Mesendoderm (in vitro differentiated cells): ENCODE measurements at regions not wholly inside any gene's neighbourhood (a gene's known extent, or its start where the extent isn't known, plus 50 kb on each side); places are given as distances from the start of the nearest gene placed in this dataset.

Experiments used
- DNase-seq: peaks from one replicate; pipeline ENCODE4 v3.0.0; 2013
- H2AK5ac ChIP-seq: 2 replicates; pipeline ENCODE4 v1.6.1; 2013; ENCODE audit warnings: low read length, inconsistent platforms
- H2BK120ac ChIP-seq: 2 replicates; pipeline ENCODE4 v1.6.1; 2013; ENCODE audit warnings: low read depth, mild to moderate bottlenecking, low read length, moderate library complexity, mixed read lengths
- H2BK15ac ChIP-seq: replicated peaks from 2 replicates; pipeline ENCODE4 v1.6.1; 2013; ENCODE audit warnings: low read depth, mild to moderate bottlenecking, moderate library complexity
- H2BK5ac ChIP-seq: 2 replicates; pipeline ENCODE4 v1.6.1; 2013; ENCODE audit warnings: low read length, inconsistent platforms
- H3K18ac ChIP-seq: 2 replicates; pipeline ENCODE4 v1.6.1; 2013; ENCODE audit warnings: mild to moderate bottlenecking, low read length, mixed read lengths
- H3K23ac ChIP-seq: one replicate; pipeline ENCODE4 v1.6.1; 2013; ENCODE audit warnings: low read length
- H3K27ac ChIP-seq: 2 replicates; pipeline ENCODE4 v1.5.1; 2013; ENCODE audit warnings: low read depth, mild to moderate bottlenecking, inconsistent platforms, low read length, moderate library complexity
- H3K27me3 ChIP-seq: 2 replicates; pipeline ENCODE4 v1.6.1; 2013; ENCODE audit warnings: low read length, control low read depth, mild to moderate bottlenecking, inconsistent platforms; ENCODE audit not compliant: insufficient read depth, poor library complexity
- H3K36me3 ChIP-seq: 2 replicates; pipeline ENCODE4 v1.6.1; 2013; ENCODE audit warnings: low read length, inconsistent platforms; ENCODE audit not compliant: control insufficient read depth, insufficient read depth
- H3K4ac ChIP-seq: one replicate; pipeline ENCODE4 v1.6.1; 2013; ENCODE audit warnings: low read depth, mild to moderate bottlenecking, low read length, moderate library complexity
- H3K4me1 ChIP-seq: 2 replicates; pipeline ENCODE4 v1.6.1; 2013; ENCODE audit warnings: low read depth, low read length, inconsistent platforms; ENCODE audit not compliant: control insufficient read depth
- H3K4me2 ChIP-seq: 2 replicates; pipeline ENCODE4 v1.6.1; 2013; ENCODE audit warnings: low read length
- H3K4me3 ChIP-seq: 2 replicates; pipeline ENCODE4 v1.5.1; 2013; ENCODE audit warnings: mild to moderate bottlenecking, low read length
- H3K56ac ChIP-seq: one replicate; pipeline ENCODE4 v1.6.1; 2013; ENCODE audit warnings: low read length
- H3K79me1 ChIP-seq: 2 replicates; pipeline ENCODE4 v1.6.1; 2013; ENCODE audit warnings: low read length, inconsistent platforms
- H3K79me2 ChIP-seq: 2 replicates; pipeline ENCODE4 v1.6.1; 2013; ENCODE audit warnings: mild to moderate bottlenecking, low read length; ENCODE audit not compliant: control insufficient read depth, insufficient read depth
- H3K9ac ChIP-seq: 2 replicates; pipeline ENCODE4 v1.6.1; 2013; ENCODE audit warnings: low read length, inconsistent platforms
- H4K5ac ChIP-seq: one replicate; pipeline ENCODE4 v1.6.1; 2013; ENCODE audit warnings: low read length
- H4K8ac ChIP-seq: one replicate; pipeline ENCODE4 v1.6.1; 2013; ENCODE audit warnings: low read depth, mild to moderate bottlenecking, control low read depth, low read length, moderate library complexity
- WGBS: extraction: QIAGEN DNeasy Blood & Tissue Kit; methylation state at CpG from one replicate; pipeline ENCODE4 v1.1.7; 2013; ENCODE audit warnings: low lambda C conversion rate, missing lambda C conversion rate; ENCODE audit not compliant: insufficient coverage; ENCODE audit errors: extremely low coverage; 5-methylcytosine and 5-hydroxymethylcytosine counted together

- no peak overlapping the region for H4K5ac ChIP-seq
- no peak overlapping the region for H3K4me2 ChIP-seq
- H3K4ac ChIP-seq: no peak overlapping the region
- H3K18ac ChIP-seq: no peak overlapping the region
- no peaks in the 10 kb centered on the region for H3K27me3 ChIP-seq
- H3K23ac ChIP-seq: no peak overlapping the region
- H2BK120ac ChIP-seq: no peak overlapping the region
- H3K27ac ChIP-seq: no peak overlapping the region
- no peak overlapping the region for H2AK5ac ChIP-seq
- no peak overlapping the region for H2BK15ac ChIP-seq
- H4K8ac ChIP-seq: no peak overlapping the region
- no CpG with 5 or more reads among the region's 6 CpGs for WGBS
- no peaks in the 10 kb centered on the region for H3K4me1 ChIP-seq
- H2BK5ac ChIP-seq: no peak overlapping the region
- H3K36me3 ChIP-seq: no peaks in the 10 kb centered on the region
- DNase-seq: no peak
- no peak overlapping the region for H3K56ac ChIP-seq
- H3K79me1 ChIP-seq: no peaks in the 10 kb centered on the region
- H3K9ac ChIP-seq: no peak overlapping the region
- no peaks in the 10 kb centered on the region for H3K79me2 ChIP-seq
- no peak overlapping the region for H3K4me3 ChIP-seq
Observed at GRCh38 chr3:181622365-181622764, 89.4 kb upstream of the SOX2 start.

GRCh38 chr3:181619897-181620296 lies 91.8 kb upstream of the SOX2 start:
- WGBS: no CpG with 5 or more reads among the region's 1 CpG
- Histone ChIP-seq H3K23ac (no peak overlapping the region), H3K27me3 (no peaks in the 10 kb centered on the region), H3K27ac (no peak overlapping the region), H3K9ac (no peak overlapping the region), H3K4ac (no peak overlapping the region), H2BK5ac (no peak overlapping the region), H2BK120ac (no peak overlapping the region), H3K4me2 (no peak overlapping the region), H3K4me3 (no peak overlapping the region), H4K5ac (no peak overlapping the region), H3K56ac (no peak overlapping the region), H3K79me2 (no peaks in the 10 kb centered on the region), H2BK15ac (no peak overlapping the region), H3K4me1 (no peaks in the 10 kb centered on the region), H4K8ac (no peak overlapping the region), H3K36me3 (no peaks in the 10 kb centered on the region), H3K18ac (no peak overlapping the region), H3K79me1 (no peaks in the 10 kb centered on the region), H2AK5ac (no peak overlapping the region)
- DNase-seq: no peak

GRCh38 chr3:181618260-181618659 lies 93.5 kb upstream of the SOX2 start:
- H4K5ac ChIP-seq: no peak overlapping the region
- no peaks in the 10 kb centered on the region for H3K79me1 ChIP-seq
- no CpG with 5 or more reads among the region's 1 CpG for WGBS
- H3K4ac ChIP-seq: no peak overlapping the region
- no peaks in the 10 kb centered on the region for H3K36me3 ChIP-seq
- H3K4me1 ChIP-seq: no peaks in the 10 kb centered on the region
- no peak overlapping the region for H3K4me3 ChIP-seq
- no peak overlapping the region for H2BK5ac ChIP-seq
- no peak overlapping the region for H2BK15ac ChIP-seq
- H3K23ac ChIP-seq: no peak overlapping the region
- H3K27ac ChIP-seq: no peak overlapping the region
- no peak overlapping the region for H2BK120ac ChIP-seq
- no peak overlapping the region for H3K9ac ChIP-seq
- no peak for DNase-seq
- no peaks in the 10 kb centered on the region for H3K27me3 ChIP-seq
- H3K79me2 ChIP-seq: no peaks in the 10 kb centered on the region
- no peak overlapping the region for H2AK5ac ChIP-seq
- no peak overlapping the region for H3K56ac ChIP-seq
- no peak overlapping the region for H4K8ac ChIP-seq
- H3K18ac ChIP-seq: no peak overlapping the region
- no peak overlapping the region for H3K4me2 ChIP-seq

- Histone ChIP-seq H2BK15ac (no peak overlapping the region), H3K27ac (no peak overlapping the region), H3K4ac (no peak overlapping the region), H3K27me3 (no peaks in the 10 kb centered on the region), H3K4me1 (no peaks in the 10 kb centered on the region), H3K9ac (no peak overlapping the region), H3K36me3 (no peaks in the 10 kb centered on the region), H3K23ac (no peak overlapping the region), H3K4me2 (no peak overlapping the region), H3K18ac (no peak overlapping the region), H3K56ac (no peak overlapping the region), H3K4me3 (no peak overlapping the region), H3K79me1 (no peaks in the 10 kb centered on the region), H2BK120ac (no peak overlapping the region), H3K79me2 (no peaks in the 10 kb centered on the region), H2AK5ac (no peak overlapping the region), H2BK5ac (no peak overlapping the region), H4K5ac (no peak overlapping the region), H4K8ac (no peak overlapping the region)
- no CpG with 5 or more reads among the region's 2 CpGs for WGBS
- no peak for DNase-seq
Observed at GRCh38 chr3:181616088-181617070, 95.3 kb upstream of the SOX2 start.

GRCh38 chr3:181615666-181616065 lies 96.1 kb upstream of the SOX2 start:
- Histone ChIP-seq H3K4me3 (no peak overlapping the region), H4K5ac (no peak overlapping the region), H3K23ac (no peak overlapping the region), H3K79me1 (no peaks in the 10 kb centered on the region), H3K27ac (no peak overlapping the region), H2AK5ac (no peak overlapping the region), H3K56ac (no peak overlapping the region), H3K4me1 (no peaks in the 10 kb centered on the region), H3K4ac (no peak overlapping the region), H3K18ac (no peak overlapping the region), H2BK5ac (no peak overlapping the region), H3K4me2 (no peak overlapping the region), H3K9ac (no peak overlapping the region), H3K27me3 (no peaks in the 10 kb centered on the region), H4K8ac (no peak overlapping the region), H3K79me2 (no peaks in the 10 kb centered on the region), H2BK15ac (no peak overlapping the region), H3K36me3 (no peaks in the 10 kb centered on the region), H2BK120ac (no peak overlapping the region)
- DNase-seq: no peak

GRCh38 chr3:181614878-181615277 lies 96.8 kb upstream of the SOX2 start:
- Histone ChIP-seq H3K56ac (no peak overlapping the region), H4K5ac (no peak overlapping the region), H3K36me3 (no peaks in the 10 kb centered on the region), H4K8ac (no peak overlapping the region), H3K4ac (no peak overlapping the region), H2BK5ac (no peak overlapping the region), H3K23ac (no peak overlapping the region), H3K4me1 (no peaks in the 10 kb centered on the region), H2AK5ac (no peak overlapping the region), H3K18ac (no peak overlapping the region), H3K79me2 (no peaks in the 10 kb centered on the region), H3K9ac (no peak overlapping the region), H3K79me1 (no peaks in the 10 kb centered on the region), H3K27me3 (no peaks in the 10 kb centered on the region), H3K4me3 (no peak overlapping the region), H2BK15ac (no peak overlapping the region), H3K27ac (no peak overlapping the region), H3K4me2 (no peak overlapping the region), H2BK120ac (no peak overlapping the region)
- DNase-seq: no peak
